Mesothelial cell of epicardium (in vitro differentiated cells): ENCODE measurements at regions not wholly inside any gene's neighbourhood (a gene's known extent, or its start where the extent isn't known, plus 50 kb on each side); places are given as distances from the start of the nearest gene placed in this dataset.
A peak's percentile ranks its signal among the peaks of the same experiment; 100 is the strongest.

Experiments used
- DNase-seq, 2 experiments: peaks; one replicate each; pipeline ENCODE4 v3.0.0; 2021; ENCODE audit warnings: low spot score in 2 of 2; ENCODE audit not compliant: unreplicated experiment in 2 of 2
- H3K27ac Mint-ChIP-seq: 2 replicates; pipeline ENCODE4 v1.8.0; 2021; ENCODE audit warnings: mixed read lengths
- H3K27me3 Mint-ChIP-seq: 2 replicates; pipeline ENCODE4 v1.8.0; 2021; ENCODE audit warnings: low read depth, mixed read lengths
- H3K36me3 Mint-ChIP-seq: 2 replicates; pipeline ENCODE4 v1.8.0; 2021; ENCODE audit warnings: mixed read lengths
- H3K4me1 Mint-ChIP-seq: 2 replicates; pipeline ENCODE4 v1.8.0; 2021; ENCODE audit warnings: mixed read lengths
- H3K4me3 Mint-ChIP-seq: 2 replicates; pipeline ENCODE4 v1.8.0; 2021; ENCODE audit warnings: mild to moderate bottlenecking, moderate library complexity, mixed read lengths
- H3K9me3 Mint-ChIP-seq: 2 replicates; pipeline ENCODE4 v1.8.0; 2021; ENCODE audit warnings: mixed read lengths
- TF ChIP-seq, protein P1 (sequence below): fragments of 200-600 bp; sonication (generic); IDR thresholded peaks from one replicate; pipeline ENCODE4 v1.5.0; 2021; ENCODE audit warnings: antibody characterized with exemption; ENCODE audit not compliant: unreplicated experiment

DNA sequence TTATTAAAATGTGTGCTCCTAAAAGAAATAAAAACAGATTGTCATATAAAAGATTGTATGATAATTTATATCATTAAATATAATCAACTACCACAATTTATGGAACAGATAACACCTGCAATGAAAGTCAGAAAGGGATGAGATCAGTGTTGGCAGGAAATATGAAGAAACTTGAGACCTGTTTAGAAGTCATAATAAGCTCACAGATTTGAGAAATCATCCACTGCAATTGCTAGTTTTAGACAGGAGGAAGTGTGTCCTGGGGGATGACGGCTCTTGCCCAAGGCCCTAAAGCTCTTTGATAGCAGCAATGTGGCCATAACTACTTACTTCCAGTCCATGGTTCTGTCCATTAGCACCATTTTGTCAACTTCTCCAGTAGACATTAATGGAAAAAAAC, 122.8 kb upstream of the SOX5 start:
- no peak for DNase-seq
- H3K27ac Mint-ChIP-seq: no peak overlapping the region
- no peak overlapping the region for H3K4me3 Mint-ChIP-seq
- no peaks in the 10 kb centered on the region for H3K9me3 Mint-ChIP-seq
- no peaks in the 10 kb centered on the region for H3K36me3 Mint-ChIP-seq
- H3K4me1 Mint-ChIP-seq: peaks cover 28% of the 10 kb centered on the region
- TF ChIP-seq, protein P1, sequence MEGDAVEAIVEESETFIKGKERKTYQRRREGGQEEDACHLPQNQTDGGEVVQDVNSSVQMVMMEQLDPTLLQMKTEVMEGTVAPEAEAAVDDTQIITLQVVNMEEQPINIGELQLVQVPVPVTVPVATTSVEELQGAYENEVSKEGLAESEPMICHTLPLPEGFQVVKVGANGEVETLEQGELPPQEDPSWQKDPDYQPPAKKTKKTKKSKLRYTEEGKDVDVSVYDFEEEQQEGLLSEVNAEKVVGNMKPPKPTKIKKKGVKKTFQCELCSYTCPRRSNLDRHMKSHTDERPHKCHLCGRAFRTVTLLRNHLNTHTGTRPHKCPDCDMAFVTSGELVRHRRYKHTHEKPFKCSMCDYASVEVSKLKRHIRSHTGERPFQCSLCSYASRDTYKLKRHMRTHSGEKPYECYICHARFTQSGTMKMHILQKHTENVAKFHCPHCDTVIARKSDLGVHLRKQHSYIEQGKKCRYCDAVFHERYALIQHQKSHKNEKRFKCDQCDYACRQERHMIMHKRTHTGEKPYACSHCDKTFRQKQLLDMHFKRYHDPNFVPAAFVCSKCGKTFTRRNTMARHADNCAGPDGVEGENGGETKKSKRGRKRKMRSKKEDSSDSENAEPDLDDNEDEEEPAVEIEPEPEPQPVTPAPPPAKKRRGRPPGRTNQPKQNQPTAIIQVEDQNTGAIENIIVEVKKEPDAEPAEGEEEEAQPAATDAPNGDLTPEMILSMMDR: no peak
- no peaks in the 10 kb centered on the region for H3K27me3 Mint-ChIP-seq

DNA sequence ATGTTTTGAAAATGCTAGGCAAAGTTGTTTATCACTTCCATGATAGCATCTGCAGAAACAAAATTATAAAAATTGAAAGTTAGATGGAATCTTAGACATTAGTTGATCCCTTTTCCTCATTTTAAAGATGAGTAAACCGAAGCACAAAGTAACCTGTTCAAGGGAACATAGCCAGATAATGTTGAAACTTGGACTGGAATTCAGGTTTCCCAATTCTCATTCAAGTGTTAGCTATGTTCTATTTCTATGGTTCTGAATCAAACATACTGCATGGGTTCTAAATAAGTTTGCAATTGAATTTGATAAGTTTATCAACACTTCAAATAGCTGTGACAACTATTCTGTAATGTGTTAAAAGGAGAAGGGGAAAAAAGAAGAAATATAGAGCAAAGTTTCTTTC, 122.4 kb upstream of the SOX5 start:
- TF ChIP-seq, protein P1: no peak
- H3K4me3 Mint-ChIP-seq: no peak overlapping the region
- H3K27me3 Mint-ChIP-seq: no peaks in the 10 kb centered on the region
- no peak for DNase-seq
- H3K27ac Mint-ChIP-seq: no peak overlapping the region
- H3K9me3 Mint-ChIP-seq: no peaks in the 10 kb centered on the region
- no peaks in the 10 kb centered on the region for H3K36me3 Mint-ChIP-seq
- H3K4me1 Mint-ChIP-seq: peaks cover 28% of the 10 kb centered on the region

DNA sequence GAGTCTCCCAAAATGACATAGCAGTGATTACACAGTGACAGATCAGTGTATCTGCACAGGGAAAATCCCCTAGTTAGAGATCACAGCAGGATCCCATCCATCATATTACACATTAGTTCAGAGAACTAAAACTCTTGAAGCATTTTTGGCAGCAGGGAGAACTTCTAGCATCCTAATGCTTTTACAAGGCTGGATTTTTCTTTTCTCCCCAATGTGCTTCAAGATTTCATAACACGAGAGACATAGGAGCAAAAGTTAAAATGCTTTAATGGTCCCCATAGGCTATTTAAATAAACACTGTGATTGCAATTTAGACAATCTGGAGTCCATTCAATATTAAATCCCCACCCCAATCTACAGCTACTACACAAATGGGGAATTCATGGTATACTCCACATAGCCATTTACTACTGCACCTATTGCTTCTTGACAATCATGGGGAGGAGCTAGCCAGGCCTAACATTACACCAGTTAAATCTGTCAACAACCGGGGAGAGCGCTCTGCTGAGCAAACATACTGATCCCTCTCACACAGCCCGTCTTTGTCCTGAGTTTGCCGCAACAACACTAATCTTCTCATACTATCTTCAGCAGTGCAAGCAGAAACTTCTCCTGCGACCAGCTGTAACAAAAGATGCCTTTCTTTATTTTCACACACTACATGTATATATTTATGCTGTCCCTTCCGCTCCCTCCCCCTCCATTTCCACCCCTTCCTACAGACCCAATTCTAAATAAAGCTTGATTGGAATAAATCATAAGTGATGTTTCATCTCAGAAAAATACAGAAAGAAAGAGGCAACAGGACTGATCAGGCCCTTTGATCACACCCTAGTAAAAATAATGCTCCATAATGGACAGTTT, 120.3 kb upstream of the SOX5 start:
- TF ChIP-seq, protein P1: no peak
- no peaks in the 10 kb centered on the region for H3K36me3 Mint-ChIP-seq
- H3K27me3 Mint-ChIP-seq: no peaks in the 10 kb centered on the region
- peak overlapping the region; percentile 72 for H3K27ac Mint-ChIP-seq
- peak in 1 of 2 experiments; percentile 38 for DNase-seq
- H3K9me3 Mint-ChIP-seq: no peaks in the 10 kb centered on the region
- H3K4me3 Mint-ChIP-seq: peak overlapping the region; percentile 0
- peaks cover 19% of the 10 kb centered on the region for H3K4me1 Mint-ChIP-seq

DNA sequence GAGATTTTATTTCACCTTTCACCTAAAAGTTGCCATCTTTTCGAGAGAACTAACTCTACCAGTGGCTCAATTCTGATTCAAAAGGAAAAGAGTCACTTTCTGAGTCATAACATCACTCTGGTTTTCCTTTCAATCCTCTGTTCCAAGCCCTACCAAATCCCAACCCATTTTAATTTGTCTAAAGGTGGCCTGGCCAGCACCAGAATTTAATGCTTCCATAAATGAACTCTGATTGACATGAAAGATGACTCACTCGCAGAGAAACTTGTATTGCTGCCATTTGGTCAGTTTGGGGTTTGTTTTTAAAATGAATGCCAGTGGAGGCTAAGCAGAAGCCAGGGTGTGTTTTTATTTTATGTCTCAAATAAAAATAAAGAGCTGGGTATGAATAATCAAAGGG, 117.4 kb upstream of the SOX5 start:
- no peak overlapping the region for H3K27ac Mint-ChIP-seq
- DNase-seq: no peak
- no peaks in the 10 kb centered on the region for H3K9me3 Mint-ChIP-seq
- no peak overlapping the region for H3K4me3 Mint-ChIP-seq
- no peaks in the 10 kb centered on the region for H3K27me3 Mint-ChIP-seq
- H3K36me3 Mint-ChIP-seq: no peaks in the 10 kb centered on the region
- TF ChIP-seq, protein P1: no peak
- H3K4me1 Mint-ChIP-seq: peaks cover 11% of the 10 kb centered on the region

DNA sequence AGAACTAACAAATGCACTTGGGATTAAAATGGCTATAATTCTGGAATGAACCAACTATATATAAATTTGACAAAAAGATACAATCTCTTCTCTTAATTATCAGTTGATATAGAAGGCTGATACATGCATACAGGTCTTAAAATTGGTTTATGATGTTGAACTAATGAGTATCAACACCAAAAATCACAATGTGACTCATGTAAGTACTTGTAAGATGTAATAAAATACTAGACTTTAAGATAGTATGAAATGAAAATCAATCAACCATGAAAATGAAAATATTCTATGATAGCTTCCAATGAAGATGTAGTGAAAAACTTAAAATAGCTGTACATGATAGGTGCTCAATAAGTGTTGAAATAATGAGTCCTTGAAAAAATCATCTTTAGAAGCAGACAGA, 116.6 kb upstream of the SOX5 start:
- H3K9me3 Mint-ChIP-seq: no peaks in the 10 kb centered on the region
- TF ChIP-seq, protein P1: no peak

More for the DNA sequence above, 116.6 kb upstream of the SOX5 start:
- DNase-seq: no peak
- Mint-ChIP-seq H3K4me1 (peaks cover 10% of the 10 kb centered on the region), H3K36me3 (no peaks in the 10 kb centered on the region), H3K27ac (no peak overlapping the region), H3K27me3 (no peaks in the 10 kb centered on the region), H3K4me3 (no peak overlapping the region)
